ENCODE measurements at regions not wholly inside any gene's neighbourhood (a gene's known extent, or its start where the extent isn't known, plus 50 kb on each side); places are given as distances from the start of the nearest gene placed in this dataset.

DNA sequence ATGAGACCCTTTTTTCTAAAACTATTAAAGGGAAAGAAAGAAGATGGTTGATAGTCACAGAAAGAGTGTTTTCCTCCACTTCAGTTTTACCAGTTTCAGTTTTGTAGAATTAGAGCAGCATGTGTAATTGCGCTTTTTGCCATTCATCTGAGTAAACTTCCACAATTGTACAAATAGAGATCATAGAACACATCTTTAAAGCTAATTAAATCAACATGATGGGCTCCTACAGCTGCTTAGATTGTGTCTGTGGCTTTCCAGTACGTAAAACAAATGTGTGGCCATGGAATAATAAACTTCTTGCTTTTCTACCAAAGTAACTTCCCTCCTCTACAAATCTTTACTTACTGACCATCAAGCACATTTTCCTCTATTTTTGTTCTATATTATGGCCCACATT lies 84.2 kb upstream of the LRIG3 start:
- CTCF ChIA-PET = no interaction called here
- Histone ChIP-seq H3K79me2 (ENCODE audit: control insufficient read depth, insufficient read depth, low read length) (no peaks in the 10 kb centered on the region), H3K4me1 (ENCODE audit: control insufficient read depth in 2 of 2, insufficient read depth in 2 of 2, low read length in 2 of 2) (no peaks in the 10 kb centered on the region), H3K9ac (ENCODE audit: low read length) (no peak overlapping the region), H2AFZ (ENCODE audit: insufficient read depth, low read depth, low read length, poor library complexity, severe bottlenecking) (no peak overlapping the region), H3K4me2 (replicated peaks; ENCODE audit: low read depth, low read length, poor library complexity, severe bottlenecking) (no peak overlapping the region), H4K20me1 (ENCODE audit: control insufficient read depth, insufficient read depth, low read length, poor library complexity, severe bottlenecking) (no peaks in the 10 kb centered on the region), H3K27ac (ENCODE audit: low read length in 2 of 2) (no peak overlapping the region), H3K9me3 (ENCODE audit: control extremely low read depth in 1 of 3, control insufficient read depth in 2 of 3, insufficient read depth in 1 of 3, low read length in 2 of 3) (no peaks in the 10 kb centered on the region), H3K36me3 (replicated peaks in 1 of 2; ENCODE audit: control extremely low read depth in 1 of 2, control insufficient read depth in 1 of 2, extremely low read depth in 1 of 2, insufficient read depth in 2 of 2, low read length in 1 of 2) (no peaks in the 10 kb centered on the region), H3K27me3 (replicated peaks in 1 of 4; ENCODE audit: control extremely low read depth in 1 of 4, control insufficient read depth in 3 of 4, insufficient read depth in 4 of 4, low read length in 3 of 4) (no peaks in the 10 kb centered on the region), H3K4me3 (ENCODE audit: control extremely low read depth in 1 of 5, extremely low read depth in 1 of 5, insufficient read depth in 1 of 5, low read depth in 2 of 5, low read length in 4 of 5) (no peak overlapping the region)
- TF ChIP-seq, protein P1, sequence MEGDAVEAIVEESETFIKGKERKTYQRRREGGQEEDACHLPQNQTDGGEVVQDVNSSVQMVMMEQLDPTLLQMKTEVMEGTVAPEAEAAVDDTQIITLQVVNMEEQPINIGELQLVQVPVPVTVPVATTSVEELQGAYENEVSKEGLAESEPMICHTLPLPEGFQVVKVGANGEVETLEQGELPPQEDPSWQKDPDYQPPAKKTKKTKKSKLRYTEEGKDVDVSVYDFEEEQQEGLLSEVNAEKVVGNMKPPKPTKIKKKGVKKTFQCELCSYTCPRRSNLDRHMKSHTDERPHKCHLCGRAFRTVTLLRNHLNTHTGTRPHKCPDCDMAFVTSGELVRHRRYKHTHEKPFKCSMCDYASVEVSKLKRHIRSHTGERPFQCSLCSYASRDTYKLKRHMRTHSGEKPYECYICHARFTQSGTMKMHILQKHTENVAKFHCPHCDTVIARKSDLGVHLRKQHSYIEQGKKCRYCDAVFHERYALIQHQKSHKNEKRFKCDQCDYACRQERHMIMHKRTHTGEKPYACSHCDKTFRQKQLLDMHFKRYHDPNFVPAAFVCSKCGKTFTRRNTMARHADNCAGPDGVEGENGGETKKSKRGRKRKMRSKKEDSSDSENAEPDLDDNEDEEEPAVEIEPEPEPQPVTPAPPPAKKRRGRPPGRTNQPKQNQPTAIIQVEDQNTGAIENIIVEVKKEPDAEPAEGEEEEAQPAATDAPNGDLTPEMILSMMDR (IDR thresholded peaks at IDR 0.05) = no peak
- no peak for TF ChIP-seq EZH2 (IDR thresholded peaks at IDR 0.05; ENCODE audit: borderline replicate concordance, insufficient read depth, low read depth, low read length, poor library complexity, severe bottlenecking)
- Mint-ChIP-seq H3K27me3 (no peaks in the 10 kb centered on the region), H3K4me1 (no peaks in the 10 kb centered on the region), H3K9me3 (ENCODE audit: insufficient read depth) (no peaks in the 10 kb centered on the region), H3K27ac (no peak overlapping the region), H3K4me3 (no peak overlapping the region)
- ATAC-seq (ENCODE audit: low read depth) (no peak), DNase-seq (no peak)
- POLR2A ChIA-PET = no interaction called here
- WGBS (ENCODE audit: insufficient coverage) = no CpG with 5 or more reads among the region's 2 CpGs
- intact Hi-C loops (cut with micrococcal nuclease) = no loop called here

DNA sequence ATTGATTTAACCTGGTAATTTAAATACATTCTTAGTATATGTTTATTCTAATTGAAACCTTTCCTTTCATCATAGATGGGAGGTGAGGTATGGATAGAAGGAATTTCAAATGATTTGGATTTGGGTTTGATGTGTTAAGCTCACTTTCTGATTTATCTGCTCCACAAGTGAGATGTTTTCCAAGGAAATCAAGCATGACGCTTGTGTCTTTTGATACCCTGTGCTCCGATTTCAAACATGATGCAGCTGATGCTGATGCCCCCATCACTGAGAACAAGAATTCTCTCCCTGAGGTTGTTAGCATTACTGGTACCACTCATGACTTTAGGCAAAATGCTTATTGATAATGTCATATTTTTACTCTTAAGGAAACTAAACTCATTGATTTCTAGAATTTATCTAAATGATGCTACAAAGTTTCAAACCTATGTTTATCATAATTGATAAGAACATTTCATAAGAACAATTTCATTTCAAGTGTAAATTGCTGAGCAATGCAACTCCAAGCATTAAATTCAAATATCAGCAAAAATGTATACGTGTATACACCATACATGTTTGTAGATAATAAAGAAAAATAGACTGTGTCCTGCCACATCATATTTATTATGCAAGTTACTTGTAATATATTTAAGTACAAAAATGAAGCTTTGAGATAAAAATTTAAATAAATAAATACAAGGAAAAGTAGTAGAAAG lies 75.5 kb upstream of the LRIG3 start:
- 100% methylated on average over 2 of the region's 3 CpGs for WGBS (ENCODE audit: insufficient coverage)
- no peaks in the 10 kb centered on the region for H3K4me1 ChIP-seq (ENCODE audit: control insufficient read depth in 2 of 2, insufficient read depth in 2 of 2, low read length in 2 of 2)
- H3K79me2 ChIP-seq (ENCODE audit: control insufficient read depth, insufficient read depth, low read length) = no peaks in the 10 kb centered on the region
- no peaks in the 10 kb centered on the region for H3K9me3 ChIP-seq (ENCODE audit: control extremely low read depth in 1 of 3, control insufficient read depth in 2 of 3, insufficient read depth in 1 of 3, low read length in 2 of 3)
- Mint-ChIP-seq H3K27me3 (no peaks in the 10 kb centered on the region), H3K4me1 (no peaks in the 10 kb centered on the region), H3K27ac (no peak overlapping the region), H3K9me3 (ENCODE audit: insufficient read depth) (no peaks in the 10 kb centered on the region), H3K4me3 (no peak overlapping the region)
- no peaks in the 10 kb centered on the region for H4K20me1 ChIP-seq (ENCODE audit: control insufficient read depth, insufficient read depth, low read length, poor library complexity, severe bottlenecking)
- H3K27me3 ChIP-seq (replicated peaks in 1 of 4; ENCODE audit: control extremely low read depth in 1 of 4, control insufficient read depth in 3 of 4, insufficient read depth in 4 of 4, low read length in 3 of 4) = no peaks in the 10 kb centered on the region
- no peak overlapping the region for H3K4me2 ChIP-seq (replicated peaks; ENCODE audit: low read depth, low read length, poor library complexity, severe bottlenecking)
- no peak overlapping the region for H3K4me3 ChIP-seq (ENCODE audit: control extremely low read depth in 1 of 5, extremely low read depth in 1 of 5, insufficient read depth in 1 of 5, low read depth in 2 of 5, low read length in 4 of 5)
- ATAC-seq (ENCODE audit: low read depth) (no peak), DNase-seq (no peak)
- no peak overlapping the region for H2AFZ ChIP-seq (ENCODE audit: insufficient read depth, low read depth, low read length, poor library complexity, severe bottlenecking)
- intact Hi-C loops (cut with micrococcal nuclease) = no loop called here
- ChIA-PET POLR2A (no interaction called here), CTCF (no interaction called here)
- no peak overlapping the region for H3K9ac ChIP-seq (ENCODE audit: low read length)
- no peaks in the 10 kb centered on the region for H3K36me3 ChIP-seq (replicated peaks in 1 of 2; ENCODE audit: control extremely low read depth in 1 of 2, control insufficient read depth in 1 of 2, extremely low read depth in 1 of 2, insufficient read depth in 2 of 2, low read length in 1 of 2)
- TF ChIP-seq EZH2 (IDR thresholded peaks at IDR 0.05; ENCODE audit: borderline replicate concordance, insufficient read depth, low read depth, low read length, poor library complexity, severe bottlenecking) = no peak
- TF ChIP-seq, protein P1 (IDR thresholded peaks at IDR 0.05) = no peak
- H3K27ac ChIP-seq (ENCODE audit: low read length in 2 of 2) = no peak overlapping the region

All from B cell (primary cell).